B cell (primary cell): ENCODE measurements at regions not wholly inside any gene's neighbourhood (a gene's known extent, or its start where the extent isn't known, plus 50 kb on each side); places are given as distances from the start of the nearest gene placed in this dataset.
"Not testable (repeated sequence)": the region's sequence is repeated elsewhere in the genome, so short reads cannot be mapped to it uniquely, and the experiment has no call there.

Experiments
- CTCF ChIP-seq: fragments of 200-600 bp; IDR thresholded peaks from one replicate; pipeline ENCODE4 v1.8.0; 2022; ENCODE audit warnings: antibody characterized with exemption, mild to moderate bottlenecking
- EZH2 ChIP-seq: IDR thresholded peaks from 2 replicates; pipeline ENCODE4 v1.6.1; 2012; ENCODE audit warnings: borderline replicate concordance, low read depth, mild to moderate bottlenecking, moderate library complexity, low read length; ENCODE audit not compliant: insufficient read depth, poor library complexity, severe bottlenecking

- not testable (repeated sequence) for TF ChIP-seq CTCF, EZH2
Measured at GRCh38 chr2:91517846-91518245, 2826.4 kb downstream of the RPIA start.
